Suprapubic skin (tissue), 4 donors: ENCODE measurements at regions not wholly inside any gene's neighbourhood (a gene's known extent, or its start where the extent isn't known, plus 50 kb on each side); places are given as distances from the start of the nearest gene placed in this dataset.

Experiments used
- DNase-seq, 2 donors: peaks; one replicate each; pipeline ENCODE4 v3.0.0-alpha.2; 2019; ENCODE audit warnings: low spot score in 2 of 2
- H3K27ac ChIP-seq: fragments of 200-600 bp; sonication (generic); one replicate; pipeline ENCODE4 v1.5.1; 2019
- H3K27me3 ChIP-seq: fragments of 200-600 bp; sonication (generic); one replicate; pipeline ENCODE4 v1.5.1; 2019
- H3K36me3 ChIP-seq: fragments of 200-600 bp; sonication (generic); one replicate; pipeline ENCODE4 v1.5.1; 2019
- H3K4me1 ChIP-seq: fragments of 200-600 bp; sonication (generic); one replicate; pipeline ENCODE4 v1.5.1; 2019
- H3K4me3 ChIP-seq: fragments of 200-600 bp; sonication (generic); one replicate; pipeline ENCODE4 v1.5.1; 2019; ENCODE audit warnings: mild to moderate bottlenecking
- H3K9me3 ChIP-seq: fragments of 200-600 bp; sonication (generic); one replicate; pipeline ENCODE4 v1.5.1; 2019
- CTCF ChIP-seq, 2 donors: fragments of 200-600 bp in 1 of 2; fragments of 450-650 bp in 1 of 2; sonication (generic) in 1 of 2; IDR thresholded peaks; one replicate each; pipeline ENCODE4 v1.5.1; 2016 to 2019; ENCODE audit warnings: antibody characterized with exemption in 2 of 2, mild to moderate bottlenecking in 1 of 2, moderate library complexity in 1 of 2
- EP300 ChIP-seq: sonication (generic); formaldehyde crosslinking; IDR thresholded peaks from one replicate; pipeline ENCODE4 v1.6.1; 2017; ENCODE audit warnings: antibody characterized with exemption
- POLR2A ChIP-seq, 2 donors: fragments of 450-650 bp; IDR thresholded peaks; one replicate each; pipeline ENCODE4 v1.6.1; 2017; ENCODE audit warnings: antibody characterized with exemption in 2 of 2, mild to moderate bottlenecking in 2 of 2, moderate library complexity in 2 of 2
- POLR2AphosphoS5 ChIP-seq, 3 donors: sonication (generic); formaldehyde crosslinking; IDR thresholded peaks; one replicate each; pipeline ENCODE4 v1.6.1; 2017; ENCODE audit warnings: antibody characterized with exemption in 3 of 3
- WGBS: methylation state at CpG from one replicate; pipeline ENCODE4 v1.1.5; 2018; 5-methylcytosine and 5-hydroxymethylcytosine counted together

- H3K27ac ChIP-seq, result no peak overlapping the region
- H3K27me3 ChIP-seq, result no peaks in the 10 kb centered on the region
- WGBS, result 76% methylated on average over 2 of the region's 2 CpGs
- H3K36me3 ChIP-seq, result no peaks in the 10 kb centered on the region
- no peak overlapping the region for H3K4me3 ChIP-seq
- no peaks in the 10 kb centered on the region for H3K9me3 ChIP-seq
- no peaks in the 10 kb centered on the region for H3K4me1 ChIP-seq
- DNase-seq, result no peak
- TF ChIP-seq EP300 (no peak), CTCF (IDR thresholded peaks at IDR 0.05) (no peak), POLR2AphosphoS5 (IDR thresholded peaks at IDR 0.05) (no peak), POLR2A (IDR thresholded peaks at IDR 0.05) (no peak)
Measured at GRCh38 chrX:22462959-22463358, 190.2 kb downstream of the CBLL2 start.

- DNase-seq, result no peak
- Histone ChIP-seq H3K36me3 (no peaks in the 10 kb centered on the region), H3K9me3 (no peaks in the 10 kb centered on the region), H3K27ac (no peak overlapping the region), H3K4me1 (no peaks in the 10 kb centered on the region), H3K4me3 (no peak overlapping the region), H3K27me3 (no peaks in the 10 kb centered on the region)
- 56% methylated on average over 2 of the region's 2 CpGs for WGBS
- TF ChIP-seq EP300 (no peak), CTCF (IDR thresholded peaks at IDR 0.05) (no peak), POLR2AphosphoS5 (IDR thresholded peaks at IDR 0.05) (no peak), POLR2A (IDR thresholded peaks at IDR 0.05) (no peak)
Measured at GRCh38 chrX:22467571-22467970, 194.9 kb downstream of the CBLL2 start.

- H3K4me1 ChIP-seq, result no peaks in the 10 kb centered on the region
- TF ChIP-seq POLR2AphosphoS5 (IDR thresholded peaks at IDR 0.05), result no peak
- TF ChIP-seq CTCF (IDR thresholded peaks at IDR 0.05), result no peak
- TF ChIP-seq POLR2A (IDR thresholded peaks at IDR 0.05), result no peak
- no peak for TF ChIP-seq EP300
- no peak overlapping the region for H3K27ac ChIP-seq
- H3K9me3 ChIP-seq, result no peaks in the 10 kb centered on the region
- no peaks in the 10 kb centered on the region for H3K27me3 ChIP-seq
- 37% methylated on average over 2 of the region's 2 CpGs for WGBS
- H3K36me3 ChIP-seq, result no peaks in the 10 kb centered on the region
- no peak overlapping the region for H3K4me3 ChIP-seq
- no peak for DNase-seq
Measured at GRCh38 chrX:22481436-22481835, 208.7 kb downstream of the CBLL2 start.

GRCh38 chrX:22486296-22486695 lies 213.6 kb downstream of the CBLL2 start:
- WGBS, result 63% methylated on average over 6 of the region's 6 CpGs
- Histone ChIP-seq H3K27ac (no peak overlapping the region), H3K9me3 (no peaks in the 10 kb centered on the region), H3K27me3 (no peaks in the 10 kb centered on the region), H3K4me1 (no peaks in the 10 kb centered on the region), H3K36me3 (no peaks in the 10 kb centered on the region), H3K4me3 (no peak overlapping the region)
- DNase-seq, result no peak
- TF ChIP-seq EP300 (no peak), POLR2A (IDR thresholded peaks at IDR 0.05) (no peak), POLR2AphosphoS5 (IDR thresholded peaks at IDR 0.05) (no peak), CTCF (IDR thresholded peaks at IDR 0.05) (no peak)

GRCh38 chrX:22516893-22517292 lies 244.2 kb downstream of the CBLL2 start:
- DNase-seq, result no peak
- Histone ChIP-seq H3K27ac (no peak overlapping the region), H3K9me3 (no peaks in the 10 kb centered on the region), H3K36me3 (no peaks in the 10 kb centered on the region), H3K4me3 (no peak overlapping the region), H3K27me3 (no peaks in the 10 kb centered on the region), H3K4me1 (no peaks in the 10 kb centered on the region)
- WGBS, result 50% methylated on average over 5 of the region's 5 CpGs
- no peak for TF ChIP-seq EP300
- TF ChIP-seq POLR2A (IDR thresholded peaks at IDR 0.05), result no peak
- TF ChIP-seq CTCF (IDR thresholded peaks at IDR 0.05), result no peak
- TF ChIP-seq POLR2AphosphoS5 (IDR thresholded peaks at IDR 0.05), result no peak
